Smooth muscle cell (in vitro differentiated cells): ENCODE measurements at regions not wholly inside any gene's neighbourhood (a gene's known extent, or its start where the extent isn't known, plus 50 kb on each side); places are given as distances from the start of the nearest gene placed in this dataset.

Experiments
- DNase-seq: peaks from one replicate; lab custom pipeline; 2025; ENCODE audit not compliant: unreplicated experiment; lab: John Stamatoyannopoulos, UW
- H2AFZ ChIP-seq: fragments of 200-600 bp; sonication (generic); 2 replicates; pipeline ENCODE4 v1.6.0; 2016; ENCODE audit warnings: antibody characterized with exemption, low read depth, mild to moderate bottlenecking
- H3F3A ChIP-seq: fragments of 200-600 bp; sonication (generic); 2 replicates; pipeline ENCODE4 v1.6.0; 2017; ENCODE audit warnings: antibody characterized with exemption, low read depth
- H3K27ac ChIP-seq: fragments of 200-600 bp; sonication (generic); 2 replicates; pipeline ENCODE4 v1.5.1; 2016; ENCODE audit warnings: low read depth, mild to moderate bottlenecking
- H3K27me3 ChIP-seq: fragments of 200-600 bp; sonication (generic); 2 replicates; pipeline ENCODE4 v1.6.1; 2016; ENCODE audit warnings: low read depth, mild to moderate bottlenecking
- H3K36me3 ChIP-seq: fragments of 200-600 bp; sonication (generic); 2 replicates; pipeline ENCODE4 v1.5.1; 2016; ENCODE audit warnings: low read depth
- H3K4me1 ChIP-seq: fragments of 200-600 bp; sonication (generic); 2 replicates; pipeline ENCODE4 v1.5.1; 2016; ENCODE audit warnings: low read depth
- H3K4me2 ChIP-seq: fragments of 200-600 bp; sonication (generic); 2 replicates; pipeline ENCODE4 v1.6.0; 2016; ENCODE audit warnings: mild to moderate bottlenecking
- H3K4me3 ChIP-seq: fragments of 200-600 bp; sonication (generic); 2 replicates; pipeline ENCODE4 v1.5.1; 2016; ENCODE audit warnings: mild to moderate bottlenecking
- H3K79me2 ChIP-seq: fragments of 200-600 bp; sonication (generic); 2 replicates; pipeline ENCODE4 v1.6.0; 2016; ENCODE audit warnings: low read depth, mild to moderate bottlenecking
- H3K9ac ChIP-seq: fragments of 200-600 bp; sonication (generic); 2 replicates; pipeline ENCODE4 v1.6.0; 2016; ENCODE audit warnings: low read depth
- H3K9me3 ChIP-seq: fragments of 200-600 bp; sonication (generic); replicated peaks from 2 replicates; pipeline ENCODE4 v1.5.1; 2016; ENCODE audit warnings: low read depth
- H4K20me1 ChIP-seq: fragments of 200-600 bp; sonication (generic); 2 replicates; pipeline ENCODE4 v1.6.0; 2016; ENCODE audit warnings: low read depth
- WGBS: methylation state at CpG from one replicate; pipeline ENCODE4 v1.1.7; 2016; ENCODE audit warnings: low lambda C conversion rate; 5-methylcytosine and 5-hydroxymethylcytosine counted together
- TF ChIP-seq, protein P1 (sequence below): fragments of 200-600 bp; sonication (generic); IDR thresholded peaks from 2 replicates; pipeline ENCODE4 v1.5.1; 2017; ENCODE audit warnings: borderline replicate concordance, mild to moderate bottlenecking, antibody characterized with exemption; ENCODE audit not compliant: insufficient read depth, poor library complexity, severe bottlenecking

DNA sequence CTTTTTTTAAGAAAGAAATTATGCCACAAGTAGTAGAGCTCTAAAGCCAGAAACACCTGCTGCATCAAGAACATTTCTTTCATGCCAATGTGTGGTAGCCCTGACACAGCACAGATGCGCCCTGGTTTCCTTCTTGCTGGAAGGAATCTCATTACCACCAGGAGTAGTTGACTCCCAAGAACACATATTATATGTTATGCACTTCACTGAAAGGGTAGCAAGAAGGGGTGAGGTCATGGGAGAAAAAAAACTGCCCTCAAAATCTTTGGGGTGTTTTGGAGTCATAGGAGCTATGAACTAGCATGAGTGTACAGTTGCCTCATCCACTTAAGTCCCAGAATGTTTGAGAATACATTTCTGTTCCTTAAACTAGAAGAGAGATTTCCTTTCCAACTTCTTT is 185.8 kb upstream of the C1QTNF7 start:
- H4K20me1 ChIP-seq = no peaks in the 10 kb centered on the region
- H3K4me1 ChIP-seq = no peaks in the 10 kb centered on the region
- no peaks in the 10 kb centered on the region for H3K79me2 ChIP-seq
- no peaks in the 10 kb centered on the region for H3F3A ChIP-seq
- no peak for DNase-seq
- WGBS = 98% methylated on average over 1 of the region's 1 CpG
- H3K9me3 ChIP-seq = no peaks in the 10 kb centered on the region
- no peak overlapping the region for H3K4me3 ChIP-seq
- no peak overlapping the region for H3K27ac ChIP-seq
- no peaks in the 10 kb centered on the region for H3K36me3 ChIP-seq
- no peak overlapping the region for H3K9ac ChIP-seq
- TF ChIP-seq, protein P1, sequence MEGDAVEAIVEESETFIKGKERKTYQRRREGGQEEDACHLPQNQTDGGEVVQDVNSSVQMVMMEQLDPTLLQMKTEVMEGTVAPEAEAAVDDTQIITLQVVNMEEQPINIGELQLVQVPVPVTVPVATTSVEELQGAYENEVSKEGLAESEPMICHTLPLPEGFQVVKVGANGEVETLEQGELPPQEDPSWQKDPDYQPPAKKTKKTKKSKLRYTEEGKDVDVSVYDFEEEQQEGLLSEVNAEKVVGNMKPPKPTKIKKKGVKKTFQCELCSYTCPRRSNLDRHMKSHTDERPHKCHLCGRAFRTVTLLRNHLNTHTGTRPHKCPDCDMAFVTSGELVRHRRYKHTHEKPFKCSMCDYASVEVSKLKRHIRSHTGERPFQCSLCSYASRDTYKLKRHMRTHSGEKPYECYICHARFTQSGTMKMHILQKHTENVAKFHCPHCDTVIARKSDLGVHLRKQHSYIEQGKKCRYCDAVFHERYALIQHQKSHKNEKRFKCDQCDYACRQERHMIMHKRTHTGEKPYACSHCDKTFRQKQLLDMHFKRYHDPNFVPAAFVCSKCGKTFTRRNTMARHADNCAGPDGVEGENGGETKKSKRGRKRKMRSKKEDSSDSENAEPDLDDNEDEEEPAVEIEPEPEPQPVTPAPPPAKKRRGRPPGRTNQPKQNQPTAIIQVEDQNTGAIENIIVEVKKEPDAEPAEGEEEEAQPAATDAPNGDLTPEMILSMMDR = no peak
- H3K27me3 ChIP-seq = no peaks in the 10 kb centered on the region
- no peak overlapping the region for H3K4me2 ChIP-seq
- no peak overlapping the region for H2AFZ ChIP-seq

DNA sequence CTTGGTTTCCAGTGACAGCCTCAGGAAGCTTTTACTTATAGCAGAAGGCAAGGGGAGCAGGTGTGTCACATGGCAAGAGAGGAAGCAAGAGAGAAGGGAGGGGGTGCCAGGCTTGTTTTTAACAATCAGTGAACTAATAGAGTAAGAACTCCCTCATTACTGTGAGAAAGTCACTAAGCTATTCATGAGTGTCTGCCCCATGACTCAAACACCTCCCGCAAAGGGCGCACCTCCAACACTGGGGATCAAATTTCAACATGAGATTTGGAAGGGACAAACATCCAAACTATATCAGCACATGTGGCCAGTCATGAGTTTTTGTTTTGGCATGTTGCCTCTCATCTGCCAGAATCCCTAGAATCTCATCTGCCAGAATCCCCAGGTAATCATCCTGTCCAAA is 183.5 kb upstream of the C1QTNF7 start:
- no peaks in the 10 kb centered on the region for H3K4me1 ChIP-seq
- no peaks in the 10 kb centered on the region for H3K79me2 ChIP-seq
- 82% methylated on average over 2 of the region's 2 CpGs for WGBS
- TF ChIP-seq, protein P1 = no peak
- no peaks in the 10 kb centered on the region for H3F3A ChIP-seq
- no peak overlapping the region for H3K9ac ChIP-seq
- H3K9me3 ChIP-seq = no peaks in the 10 kb centered on the region
- H4K20me1 ChIP-seq = no peaks in the 10 kb centered on the region
- no peak for DNase-seq
- no peak overlapping the region for H3K27ac ChIP-seq
- no peaks in the 10 kb centered on the region for H3K36me3 ChIP-seq
- no peak overlapping the region for H2AFZ ChIP-seq
- H3K4me2 ChIP-seq = no peak overlapping the region
- H3K4me3 ChIP-seq = no peak overlapping the region
- H3K27me3 ChIP-seq = no peaks in the 10 kb centered on the region

DNA sequence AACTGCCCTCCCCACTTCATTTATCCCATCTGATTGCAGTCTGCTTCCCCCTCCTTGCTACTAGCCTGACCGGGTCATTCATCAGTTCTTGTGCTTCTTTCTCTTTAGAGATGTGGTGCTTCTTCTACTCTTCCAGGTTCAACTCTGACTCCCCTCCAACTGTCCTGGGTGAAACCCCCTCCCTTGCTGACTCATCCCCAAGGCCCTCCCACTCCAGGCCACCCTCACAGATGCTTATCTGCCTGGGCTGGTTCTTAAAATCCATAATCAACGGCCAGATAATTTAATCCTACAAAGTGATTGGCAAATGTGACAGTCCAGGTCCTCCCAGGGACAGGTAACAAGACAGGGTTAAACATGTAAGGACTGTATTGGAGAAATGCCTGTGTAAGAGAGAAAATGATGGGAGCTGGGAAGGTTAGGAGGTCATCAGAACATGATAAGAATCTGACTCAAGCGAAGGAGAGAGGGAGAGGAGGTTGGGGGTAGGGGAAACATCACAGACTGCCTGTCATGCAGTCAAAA is 182.8 kb upstream of the C1QTNF7 start:
- Histone ChIP-seq H3K9me3 (no peaks in the 10 kb centered on the region), H3K79me2 (no peaks in the 10 kb centered on the region), H4K20me1 (no peaks in the 10 kb centered on the region), H3K4me1 (no peaks in the 10 kb centered on the region), H3K4me3 (no peak overlapping the region), H2AFZ (no peak overlapping the region), H3F3A (no peaks in the 10 kb centered on the region), H3K4me2 (no peak overlapping the region), H3K36me3 (no peaks in the 10 kb centered on the region), H3K27ac (no peak overlapping the region), H3K9ac (no peak overlapping the region), H3K27me3 (no peaks in the 10 kb centered on the region)
- TF ChIP-seq, protein P1 = no peak
- DNase-seq = no peak
- 50% methylated on average over 3 of the region's 3 CpGs for WGBS

DNA sequence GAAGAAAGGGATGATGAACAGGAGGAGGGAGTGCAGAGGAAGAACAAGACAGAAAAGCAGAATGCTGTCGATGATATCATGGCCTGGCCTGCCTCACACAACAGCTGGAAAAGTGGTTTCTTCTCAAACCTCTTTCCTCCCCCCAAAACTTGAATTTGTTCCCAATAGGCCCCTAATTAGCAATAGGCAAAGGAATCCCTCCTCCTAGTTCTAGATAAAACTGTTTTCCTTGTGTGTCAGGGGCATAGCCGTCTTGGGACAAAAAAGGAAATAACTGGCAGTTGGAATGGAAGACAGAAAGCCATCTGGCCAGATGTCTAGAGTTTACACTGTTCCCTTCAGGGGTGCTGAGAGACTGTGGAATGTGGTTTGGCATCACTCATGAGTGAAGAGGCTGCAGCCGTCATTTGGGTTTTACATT is 177.8 kb upstream of the C1QTNF7 start:
- Histone ChIP-seq H3K4me1 (no peaks in the 10 kb centered on the region), H3K36me3 (no peaks in the 10 kb centered on the region), H3K27me3 (no peaks in the 10 kb centered on the region), H3F3A (no peaks in the 10 kb centered on the region), H3K9me3 (no peaks in the 10 kb centered on the region), H4K20me1 (no peaks in the 10 kb centered on the region), H3K79me2 (no peaks in the 10 kb centered on the region), H2AFZ (no peak overlapping the region), H3K9ac (no peak overlapping the region), H3K4me2 (no peak overlapping the region), H3K4me3 (no peak overlapping the region), H3K27ac (no peak overlapping the region)
- DNase-seq = no peak
- TF ChIP-seq, protein P1 = no peak
- WGBS = 34% methylated on average over 3 of the region's 3 CpGs
